Left colon (tissue), 2 donors: ENCODE measurements at regions not wholly inside any gene's neighbourhood (a gene's known extent, or its start where the extent isn't known, plus 50 kb on each side); places are given as distances from the start of the nearest gene placed in this dataset.
"Not testable (repeated sequence)": the region's sequence is repeated elsewhere in the genome, so short reads cannot be mapped to it uniquely, and the experiment has no call there.

ENCODE experiments used
- ATAC-seq: fragments of 200-7000 bp; cut with Tn5 transposase; one replicate; pipeline ENCODE4 v1.9.1; 2020; ENCODE audit warnings: mild to moderate bottlenecking, moderate library complexity
- DNase-seq, 2 donors: peaks; one replicate each; pipeline ENCODE4 v3.0.0-alpha.2; 2020
- intact Hi-C, 2 donors: fragments of 100-400 bp; cut with DNase I in 1 of 2; cut with micrococcal nuclease in 1 of 2; formaldehyde crosslinking; loops; one replicate each; pipeline versions ENCODE4 v1.11.2 to v1.14.0; 2022; cut with DNase I, micrococcal nuclease
- donor health status: DM: no; HTN: no; CAD: no.
- donor health status: DM: yes; HTN: yes; CAD: no.

- intact Hi-C loops: no loop called here
- ATAC-seq (no peak), DNase-seq (no peak)
These were observed 729.8 kb downstream of the KCNT2 start for GRCh38 chr1:195878478-195878877.

- intact Hi-C loops: no loop called here
- ATAC-seq: no peak
- DNase-seq: no peak
These were observed 731.4 kb downstream of the KCNT2 start for GRCh38 chr1:195876792-195877191.

- ATAC-seq (no peak), DNase-seq (no peak)
- intact Hi-C loops: no loop called here
These were observed 735.9 kb downstream of the KCNT2 start for GRCh38 chr1:195872376-195872775.

- intact Hi-C loops: no loop called here
- no peak for DNase-seq
- ATAC-seq: no peak
These were observed 740.6 kb downstream of the KCNT2 start for GRCh38 chr1:195867638-195868037.

GRCh38 chr1:195866781-195867222 is 741.4 kb downstream of the KCNT2 start:
- no peak for ATAC-seq
- no peak for DNase-seq
- intact Hi-C loops: no loop called here

GRCh38 chr1:195866091-195866780 is 742.0 kb downstream of the KCNT2 start:
- DNase-seq (no peak), ATAC-seq (no peak)
- intact Hi-C loops: no loop called here

GRCh38 chr1:195851804-195852203 is 756.4 kb downstream of the KCNT2 start:
- intact Hi-C loops: no loop called here
- ATAC-seq (no peak), DNase-seq (no peak)

- ATAC-seq (no peak), DNase-seq (no peak)
- intact Hi-C loops: no loop called here
These were observed 757.1 kb downstream of the KCNT2 start for GRCh38 chr1:195851016-195851601.

- DNase-seq: no peak
- intact Hi-C loops: no loop called here
- ATAC-seq: no peak
These were observed 759.1 kb downstream of the KCNT2 start for GRCh38 chr1:195849180-195849579.

- DNase-seq, ATAC-seq, intact Hi-C loops: not testable (repeated sequence)
These were observed 760.0 kb downstream of the KCNT2 start for GRCh38 chr1:195847957-195848875.

GRCh38 chr1:195831789-195832188 is 776.5 kb downstream of the KCNT2 start:
- DNase-seq: no peak
- intact Hi-C loops: no loop called here
- no peak for ATAC-seq

GRCh38 chr1:195828325-195828724 is 779.9 kb downstream of the KCNT2 start:
- ATAC-seq: no peak
- no peak for DNase-seq

GRCh38 chr1:195820925-195821324 is 787.3 kb downstream of the KCNT2 start:
- DNase-seq (no peak), ATAC-seq (no peak)
- intact Hi-C loops: no loop called here

More at GRCh38 chr1:195828325-195828724, 779.9 kb downstream of the KCNT2 start:
- intact Hi-C loops: no loop called here

- intact Hi-C loops: no loop called here
- ATAC-seq (no peak), DNase-seq (no peak)
These were observed 802.2 kb downstream of the KCNT2 start for GRCh38 chr1:195806060-195806459.

GRCh38 chr1:195804547-195804946 is 803.7 kb downstream of the KCNT2 start:
- ATAC-seq (no peak), DNase-seq (no peak)
- intact Hi-C loops: no loop called here

- intact Hi-C loops: no loop called here
- no peak for ATAC-seq
These were observed 809.2 kb downstream of the KCNT2 start for GRCh38 chr1:195799016-195799415.

GRCh38 chr1:195794225-195794624 is 814.0 kb downstream of the KCNT2 start:
- DNase-seq: no peak
- no peak for ATAC-seq
- intact Hi-C loops: no loop called here

More at GRCh38 chr1:195799016-195799415, 809.2 kb downstream of the KCNT2 start:
- no peak for DNase-seq

- DNase-seq (no peak), ATAC-seq (no peak)
- intact Hi-C loops: no loop called here
These were observed 816.4 kb downstream of the KCNT2 start for GRCh38 chr1:195791796-195792195.

GRCh38 chr1:195790514-195791168 is 817.6 kb downstream of the KCNT2 start:
- DNase-seq (no peak), ATAC-seq (no peak)
- intact Hi-C loops: no loop called here
